Neural cell (in vitro differentiated cells): ENCODE measurements at regions not wholly inside any gene's neighbourhood (a gene's known extent, or its start where the extent isn't known, plus 50 kb on each side); places are given as distances from the start of the nearest gene placed in this dataset.

Experiments
- H2AFZ ChIP-seq: fragments of 200-600, 300-800 bp; sonication (generic), shearing (Covaris generic); 2 replicates; pipeline ENCODE4 v1.6.0; 2014; ENCODE audit warnings: low read depth, mild to moderate bottlenecking, antibody characterized with exemption, low read length, moderate library complexity
- H3F3A ChIP-seq: fragments of 200-600 bp; shearing (Covaris generic); 2 replicates; pipeline ENCODE4 v1.6.1; 2016; ENCODE audit warnings: mild to moderate bottlenecking, moderate library complexity, mixed read lengths, antibody characterized with exemption, low read length; ENCODE audit not compliant: insufficient read depth, poor library complexity, severe bottlenecking
- H3K27ac ChIP-seq: fragments of 200-600, 300-800 bp; sonication (generic), shearing (Covaris generic); 2 replicates; pipeline ENCODE4 v1.5.1; 2014; ENCODE audit warnings: mild to moderate bottlenecking, low read length, moderate library complexity
- H3K27me3 ChIP-seq: fragments of 300-800, 200-600 bp; sonication (generic), shearing (Covaris generic); 2 replicates; pipeline ENCODE4 v1.6.0; 2014; ENCODE audit warnings: mild to moderate bottlenecking, low read depth, low read length, moderate library complexity; ENCODE audit not compliant: insufficient read depth
- H3K36me3 ChIP-seq: fragments of 300-800, 200-600 bp; sonication (generic), shearing (Covaris generic); 2 replicates; pipeline ENCODE4 v1.5.1; 2014; ENCODE audit warnings: mild to moderate bottlenecking, antibody characterized with exemption, low read length, moderate library complexity; ENCODE audit not compliant: insufficient read depth
- H3K4me2 ChIP-seq: fragments of 300-800, 200-600 bp; sonication (generic), shearing (Covaris generic); 2 replicates; pipeline ENCODE4 v1.6.0; 2014; ENCODE audit warnings: mild to moderate bottlenecking, low read length
- H3K4me3 ChIP-seq: fragments of 300-800, 200-600 bp; sonication (generic), shearing (Covaris generic); 2 replicates; pipeline ENCODE4 v1.5.1; 2014; ENCODE audit warnings: mild to moderate bottlenecking, low read length, moderate library complexity
- H3K79me2 ChIP-seq: fragments of 200-600 bp; shearing (Covaris generic); replicated peaks from 2 replicates; pipeline ENCODE4 v1.6.0; 2014; ENCODE audit warnings: mild to moderate bottlenecking, low read length, moderate library complexity; ENCODE audit not compliant: insufficient read depth
- H3K9ac ChIP-seq: fragments of 300-800, 200-600 bp; sonication (generic), shearing (Covaris generic); 2 replicates; pipeline ENCODE4 v1.6.1; 2016; ENCODE audit warnings: mild to moderate bottlenecking, low read length, mixed read lengths
- H3K9me2 ChIP-seq: fragments of 200-600 bp; shearing (Covaris generic); 2 replicates; pipeline ENCODE4 v1.6.1; 2016; ENCODE audit warnings: mild to moderate bottlenecking, low read length, mixed read lengths; ENCODE audit not compliant: insufficient read depth
- H3K9me3 ChIP-seq: fragments of 200-600, 300-800 bp; sonication (generic), shearing (Covaris generic); 2 replicates; pipeline ENCODE4 v1.6.1; 2016; ENCODE audit warnings: mild to moderate bottlenecking, mixed run types, low read length, moderate library complexity, mixed read lengths
- H4K20me1 ChIP-seq: fragments of 200-600 bp; shearing (Covaris generic); 2 replicates; pipeline ENCODE4 v1.6.1; 2016; ENCODE audit warnings: mild to moderate bottlenecking, mixed run types; ENCODE audit not compliant: insufficient read depth
- EP300 ChIP-seq: fragments of 450-650 bp; conservative IDR thresholded peaks from 2 replicates; pipeline ENCODE4 v1.6.1; 2014; ENCODE audit warnings: antibody characterized with exemption, mild to moderate bottlenecking, moderate library complexity; ENCODE audit not compliant: poor library complexity, severe bottlenecking
- EZH2 ChIP-seq: fragments of 200-600, 300-800 bp; shearing (Covaris generic), sonication (generic); IDR thresholded peaks from 2 replicates; pipeline ENCODE4 v1.6.1; 2014; ENCODE audit warnings: antibody characterized with exemption, low read length, borderline replicate concordance, mild to moderate bottlenecking; ENCODE audit not compliant: insufficient read depth, poor library complexity, severe bottlenecking
- MXI1 ChIP-seq: fragments of 450-650 bp; conservative IDR thresholded peaks from 2 replicates; pipeline ENCODE4 v1.6.1; 2014; ENCODE audit warnings: antibody characterized with exemption, mild to moderate bottlenecking; ENCODE audit not compliant: poor library complexity, severe bottlenecking
- POLR2AphosphoS5 ChIP-seq: IDR thresholded peaks from 2 replicates; pipeline ENCODE4 v1.6.1; 2012
- RAD21 ChIP-seq: fragments of 450-650 bp; conservative IDR thresholded peaks from 2 replicates; pipeline ENCODE4 v1.6.1; 2014; ENCODE audit warnings: antibody characterized with exemption, mild to moderate bottlenecking, moderate library complexity
- SMC3 ChIP-seq: fragments of 450-650 bp; conservative IDR thresholded peaks from 2 replicates; pipeline ENCODE4 v1.6.1; 2014; ENCODE audit warnings: antibody characterized with exemption, mild to moderate bottlenecking, moderate library complexity; ENCODE audit not compliant: poor library complexity
- TAF1 ChIP-seq: IDR thresholded peaks from 2 replicates; pipeline ENCODE4 v1.6.1; 2012; ENCODE audit warnings: low read depth
- TF ChIP-seq, protein P1 (sequence below): IDR thresholded peaks from 2 replicates; pipeline ENCODE4 v1.6.1; 2012; ENCODE audit warnings: borderline replicate concordance
- TF ChIP-seq, protein P2 (sequence below): fragments of 450-650 bp; IDR thresholded peaks from 2 replicates; pipeline ENCODE4 v1.5.1; 2014; ENCODE audit warnings: antibody characterized with exemption, mild to moderate bottlenecking, moderate library complexity; ENCODE audit not compliant: poor library complexity, severe bottlenecking

DNA sequence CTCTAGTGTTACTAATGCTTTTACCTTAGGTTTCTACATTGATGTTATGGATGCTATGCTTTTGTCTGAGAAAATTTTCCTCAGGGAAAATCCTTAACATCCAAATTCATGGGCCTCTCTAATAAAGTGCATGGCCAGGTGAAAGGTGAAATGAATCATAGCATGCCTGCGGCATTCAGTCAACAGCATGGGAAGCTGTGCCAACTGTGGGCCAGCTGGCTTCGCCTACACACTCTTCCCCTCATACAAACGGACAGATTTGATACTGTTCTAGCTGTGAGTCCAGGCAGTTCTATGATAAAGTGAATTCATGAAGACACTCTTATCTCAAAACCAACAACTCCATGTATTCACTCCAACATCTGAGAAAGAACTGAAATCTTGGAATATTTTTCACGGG, 374.1 kb downstream of the PLK2 start:
- H3K4me3 ChIP-seq = no peak overlapping the region
- no peaks in the 10 kb centered on the region for H3K79me2 ChIP-seq
- H3K27me3 ChIP-seq = no peaks in the 10 kb centered on the region
- H3F3A ChIP-seq = no peaks in the 10 kb centered on the region
- H4K20me1 ChIP-seq = no peaks in the 10 kb centered on the region
- TF ChIP-seq, protein P1, sequence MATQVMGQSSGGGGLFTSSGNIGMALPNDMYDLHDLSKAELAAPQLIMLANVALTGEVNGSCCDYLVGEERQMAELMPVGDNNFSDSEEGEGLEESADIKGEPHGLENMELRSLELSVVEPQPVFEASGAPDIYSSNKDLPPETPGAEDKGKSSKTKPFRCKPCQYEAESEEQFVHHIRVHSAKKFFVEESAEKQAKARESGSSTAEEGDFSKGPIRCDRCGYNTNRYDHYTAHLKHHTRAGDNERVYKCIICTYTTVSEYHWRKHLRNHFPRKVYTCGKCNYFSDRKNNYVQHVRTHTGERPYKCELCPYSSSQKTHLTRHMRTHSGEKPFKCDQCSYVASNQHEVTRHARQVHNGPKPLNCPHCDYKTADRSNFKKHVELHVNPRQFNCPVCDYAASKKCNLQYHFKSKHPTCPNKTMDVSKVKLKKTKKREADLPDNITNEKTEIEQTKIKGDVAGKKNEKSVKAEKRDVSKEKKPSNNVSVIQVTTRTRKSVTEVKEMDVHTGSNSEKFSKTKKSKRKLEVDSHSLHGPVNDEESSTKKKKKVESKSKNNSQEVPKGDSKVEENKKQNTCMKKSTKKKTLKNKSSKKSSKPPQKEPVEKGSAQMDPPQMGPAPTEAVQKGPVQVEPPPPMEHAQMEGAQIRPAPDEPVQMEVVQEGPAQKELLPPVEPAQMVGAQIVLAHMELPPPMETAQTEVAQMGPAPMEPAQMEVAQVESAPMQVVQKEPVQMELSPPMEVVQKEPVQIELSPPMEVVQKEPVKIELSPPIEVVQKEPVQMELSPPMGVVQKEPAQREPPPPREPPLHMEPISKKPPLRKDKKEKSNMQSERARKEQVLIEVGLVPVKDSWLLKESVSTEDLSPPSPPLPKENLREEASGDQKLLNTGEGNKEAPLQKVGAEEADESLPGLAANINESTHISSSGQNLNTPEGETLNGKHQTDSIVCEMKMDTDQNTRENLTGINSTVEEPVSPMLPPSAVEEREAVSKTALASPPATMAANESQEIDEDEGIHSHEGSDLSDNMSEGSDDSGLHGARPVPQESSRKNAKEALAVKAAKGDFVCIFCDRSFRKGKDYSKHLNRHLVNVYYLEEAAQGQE = no peak
- TF ChIP-seq MXI1 = no peak
- TF ChIP-seq EZH2 = no peak
- no peak for TF ChIP-seq RAD21
- TF ChIP-seq TAF1 = no peak
- TF ChIP-seq SMC3 = no peak
- TF ChIP-seq EP300 = no peak
- TF ChIP-seq, protein P2, sequence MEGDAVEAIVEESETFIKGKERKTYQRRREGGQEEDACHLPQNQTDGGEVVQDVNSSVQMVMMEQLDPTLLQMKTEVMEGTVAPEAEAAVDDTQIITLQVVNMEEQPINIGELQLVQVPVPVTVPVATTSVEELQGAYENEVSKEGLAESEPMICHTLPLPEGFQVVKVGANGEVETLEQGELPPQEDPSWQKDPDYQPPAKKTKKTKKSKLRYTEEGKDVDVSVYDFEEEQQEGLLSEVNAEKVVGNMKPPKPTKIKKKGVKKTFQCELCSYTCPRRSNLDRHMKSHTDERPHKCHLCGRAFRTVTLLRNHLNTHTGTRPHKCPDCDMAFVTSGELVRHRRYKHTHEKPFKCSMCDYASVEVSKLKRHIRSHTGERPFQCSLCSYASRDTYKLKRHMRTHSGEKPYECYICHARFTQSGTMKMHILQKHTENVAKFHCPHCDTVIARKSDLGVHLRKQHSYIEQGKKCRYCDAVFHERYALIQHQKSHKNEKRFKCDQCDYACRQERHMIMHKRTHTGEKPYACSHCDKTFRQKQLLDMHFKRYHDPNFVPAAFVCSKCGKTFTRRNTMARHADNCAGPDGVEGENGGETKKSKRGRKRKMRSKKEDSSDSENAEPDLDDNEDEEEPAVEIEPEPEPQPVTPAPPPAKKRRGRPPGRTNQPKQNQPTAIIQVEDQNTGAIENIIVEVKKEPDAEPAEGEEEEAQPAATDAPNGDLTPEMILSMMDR = no peak
- no peak for TF ChIP-seq POLR2AphosphoS5
- no peaks in the 10 kb centered on the region for H3K36me3 ChIP-seq
- no peak overlapping the region for H3K4me2 ChIP-seq
- H3K9me3 ChIP-seq = no peaks in the 10 kb centered on the region
- H3K9me2 ChIP-seq = no peaks in the 10 kb centered on the region
- H3K9ac ChIP-seq = no peak overlapping the region
- H2AFZ ChIP-seq = no peak overlapping the region
- H3K27ac ChIP-seq = no peak overlapping the region

DNA sequence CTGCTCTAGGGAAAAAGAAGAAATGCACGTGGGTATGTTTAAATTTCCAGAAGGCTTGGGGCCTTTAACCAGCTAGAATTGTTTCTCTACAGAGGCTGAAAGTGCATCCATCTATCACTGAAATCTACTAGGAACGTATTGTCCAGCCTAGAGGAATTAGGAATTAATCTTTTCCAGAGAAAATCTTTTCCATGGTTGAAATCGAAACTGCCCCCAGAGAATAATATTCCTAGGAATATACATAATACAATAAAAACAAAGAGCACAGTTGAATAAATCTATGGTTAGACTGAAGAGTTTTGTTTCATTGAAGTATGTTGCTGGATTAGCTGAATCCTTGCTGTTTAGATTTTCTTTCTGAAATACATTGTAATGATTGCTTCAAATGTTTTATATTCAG, 378.5 kb downstream of the PLK2 start:
- Histone ChIP-seq H3K4me3 (no peak overlapping the region), H2AFZ (no peak overlapping the region), H3K79me2 (no peaks in the 10 kb centered on the region), H3K4me2 (no peak overlapping the region), H3K9me2 (no peaks in the 10 kb centered on the region), H4K20me1 (no peaks in the 10 kb centered on the region), H3K36me3 (no peaks in the 10 kb centered on the region), H3K27me3 (no peaks in the 10 kb centered on the region), H3K27ac (no peak overlapping the region), H3K9me3 (no peaks in the 10 kb centered on the region), H3K9ac (no peak overlapping the region), H3F3A (no peaks in the 10 kb centered on the region)
- no peak for TF ChIP-seq SMC3
- TF ChIP-seq MXI1 = no peak
- no peak for TF ChIP-seq RAD21
- TF ChIP-seq POLR2AphosphoS5 = no peak
- no peak for TF ChIP-seq EZH2
- TF ChIP-seq, protein P1 = no peak
- TF ChIP-seq, protein P2 = no peak
- no peak for TF ChIP-seq EP300
- no peak for TF ChIP-seq TAF1
